ENCODE measurements at regions not wholly inside any gene's neighbourhood (a gene's known extent, or its start where the extent isn't known, plus 50 kb on each side); places are given as distances from the start of the nearest gene placed in this dataset.

- Histone ChIP-seq H3K4me3 (no peak overlapping the region), H3K27me3 (no peaks in the 10 kb centered on the region), H3K27ac (no peak overlapping the region), H3K9me3 (no peaks in the 10 kb centered on the region), H3K4me1 (no peaks in the 10 kb centered on the region), H3K36me3 (no peaks in the 10 kb centered on the region)
- no peak for DNase-seq
- FAIRE-seq = no peak
- WGBS, 2 donors = 92 to 97% methylated on average over 4 of the region's 4 CpGs
- intact Hi-C loops (cut with DNase I) = no loop called here
- no peak for TF ChIP-seq CTCF (IDR thresholded peaks at IDR 0.05)
- ATAC-seq = no peak
Measured at GRCh38 chr1:83813576-83813975, 185.4 kb downstream of the TTLL7 start.

- DNase-seq = no peak
- H3K9me3 ChIP-seq = no peaks in the 10 kb centered on the region
- no peaks in the 10 kb centered on the region for H3K27me3 ChIP-seq
- no peak for TF ChIP-seq CTCF (IDR thresholded peaks at IDR 0.05)
- H3K27ac ChIP-seq = no peak overlapping the region
- H3K36me3 ChIP-seq = no peaks in the 10 kb centered on the region
- WGBS, 2 donors = 95 to 97% methylated on average over 4 of the region's 4 CpGs
- H3K4me1 ChIP-seq = no peaks in the 10 kb centered on the region
- intact Hi-C loops (cut with DNase I) = no loop called here
- H3K4me3 ChIP-seq = no peak overlapping the region
- FAIRE-seq = no peak
- ATAC-seq = no peak
Measured at GRCh38 chr1:83810144-83810543, 188.8 kb downstream of the TTLL7 start.

- Histone ChIP-seq H3K36me3 (no peaks in the 10 kb centered on the region), H3K27ac (no peak overlapping the region), H3K4me3 (no peak overlapping the region), H3K27me3 (no peaks in the 10 kb centered on the region), H3K4me1 (no peaks in the 10 kb centered on the region), H3K9me3 (no peaks in the 10 kb centered on the region)
- ATAC-seq (no peak), DNase-seq (no peak), FAIRE-seq (no peak)
- TF ChIP-seq CTCF (IDR thresholded peaks at IDR 0.05) = no peak
- intact Hi-C loops (cut with DNase I) = no loop called here
Measured at GRCh38 chr1:83808536-83808935, 190.4 kb downstream of the TTLL7 start.

- no peaks in the 10 kb centered on the region for H3K36me3 ChIP-seq
- no peak for ATAC-seq
- no peaks in the 10 kb centered on the region for H3K9me3 ChIP-seq
- 92 to 98% methylated on average over 3 of the region's 3 CpGs for WGBS, 2 donors
- no peaks in the 10 kb centered on the region for H3K4me1 ChIP-seq
- H3K4me3 ChIP-seq = no peak overlapping the region
- no peak for DNase-seq
- TF ChIP-seq CTCF (IDR thresholded peaks at IDR 0.05) = no peak
- intact Hi-C loops (cut with DNase I) = no loop called here
- H3K27ac ChIP-seq = no peak overlapping the region
- no peaks in the 10 kb centered on the region for H3K27me3 ChIP-seq
- no peak for FAIRE-seq
Measured at GRCh38 chr1:83807821-83808220, 191.1 kb downstream of the TTLL7 start.

- ATAC-seq = no peak
- TF ChIP-seq CTCF (IDR thresholded peaks at IDR 0.05) = no peak
- Histone ChIP-seq H3K36me3 (no peaks in the 10 kb centered on the region), H3K27me3 (no peaks in the 10 kb centered on the region), H3K4me1 (no peaks in the 10 kb centered on the region), H3K9me3 (no peaks in the 10 kb centered on the region), H3K27ac (no peak overlapping the region), H3K4me3 (no peak overlapping the region)
- intact Hi-C loops (cut with DNase I) = no loop called here
- FAIRE-seq = no peak
- DNase-seq = no peak
- 93 to 97% methylated on average over 1 of the region's 1 CpG for WGBS, 2 donors
Measured at GRCh38 chr1:83807231-83807630, 191.7 kb downstream of the TTLL7 start.

Measured in pancreas (tissue), 10 donors.